ENCODE measurements at regions not wholly inside any gene's neighbourhood (a gene's known extent, or its start where the extent isn't known, plus 50 kb on each side); places are given as distances from the start of the nearest gene placed in this dataset.

GRCh38 chr21:35268261-35268660 lies 219.2 kb upstream of the RUNX1 start:
- Histone ChIP-seq H3K79me2 (ENCODE audit: control insufficient read depth, insufficient read depth, low read length) (no peaks in the 10 kb centered on the region), H3K27me3 (ENCODE audit: control insufficient read depth in 2 of 2, insufficient read depth in 2 of 2, low read length in 2 of 2) (no peaks in the 10 kb centered on the region), H3K4me3 (replicated peaks in 1 of 3; ENCODE audit: insufficient read depth in 1 of 3, low read depth in 1 of 3, low read length in 3 of 3) (no peak overlapping the region), H2AFZ (ENCODE audit: low read depth, low read length) (no peak overlapping the region), H3K9me3 (replicated peaks; ENCODE audit: control insufficient read depth, insufficient read depth, low read length) (no peaks in the 10 kb centered on the region), H3K9me1 (replicated peaks; ENCODE audit: control insufficient read depth, extremely low read depth, insufficient read depth, low read length) (no peaks in the 10 kb centered on the region), H3K4me1 (ENCODE audit: control insufficient read depth, extremely low read depth, insufficient read depth, low read length) (peaks cover 3% of the 10 kb centered on the region), H3K9ac (replicated peaks; ENCODE audit: extremely low read depth, insufficient read depth, low read length) (no peak overlapping the region), H3K36me3 (ENCODE audit: control insufficient read depth in 2 of 2, extremely low read depth in 1 of 2, insufficient read depth in 2 of 2, low read length in 2 of 2) (no peaks in the 10 kb centered on the region), H3K4me2 (ENCODE audit: insufficient read depth, low read length) (no peak overlapping the region), H4K20me1 (replicated peaks; ENCODE audit: control insufficient read depth, extremely low read depth, insufficient read depth, low read length) (no peaks in the 10 kb centered on the region), H3K27ac (ENCODE audit: insufficient read depth, low read depth, low read length) (no peak overlapping the region)
- FAIRE-seq (no peak), DNase-seq (ENCODE audit: low read depth, low spot score) (no peak)
- POLR2A ChIA-PET, result no interaction called here
- dilution Hi-C loops (cut with MboI; ENCODE audit: extremely low pct_ligation_motif_present, low sequenced_read_pairs) (no loop called here), intact Hi-C loops (cut with micrococcal nuclease) (no loop called here)
- TF ChIP-seq POLR2AphosphoS5 (IDR thresholded peaks at IDR 0.05; ENCODE audit: insufficient read depth, low read depth, low read length) (no peak), FOS (IDR thresholded peaks at IDR 0.05; ENCODE audit: borderline replicate concordance, insufficient read depth, low read length) (no peak), CTCF (IDR thresholded peaks at IDR 0.05; ENCODE audit: extremely low read depth in 1 of 2, insufficient read depth in 1 of 2, low read depth in 1 of 2, low read length in 2 of 2) (no peak), MYC (IDR thresholded peaks at IDR 0.05; ENCODE audit: low read depth, low read length) (no peak), POLR2A (IDR thresholded peaks at IDR 0.05; ENCODE audit: low read depth, low read length) (no peak), MAX (IDR thresholded peaks at IDR 0.05; ENCODE audit: insufficient read depth, insufficient read length) (no peak)
- CTCF ChIA-PET, result no interaction called here
- no TSS peak for BruUV-seq (replicated peaks)

- H3K9me3 ChIP-seq (replicated peaks; ENCODE audit: control insufficient read depth, insufficient read depth, low read length), result no peaks in the 10 kb centered on the region
- ChIA-PET POLR2A (no interaction called here), CTCF (no interaction called here)
- no peaks in the 10 kb centered on the region for H3K27me3 ChIP-seq (ENCODE audit: control insufficient read depth in 2 of 2, insufficient read depth in 2 of 2, low read length in 2 of 2)
- no TSS peak for BruUV-seq (replicated peaks)
- TF ChIP-seq MAX (IDR thresholded peaks at IDR 0.05; ENCODE audit: insufficient read depth, insufficient read length) (no peak), MYC (IDR thresholded peaks at IDR 0.05; ENCODE audit: low read depth, low read length) (no peak), POLR2AphosphoS5 (IDR thresholded peaks at IDR 0.05; ENCODE audit: insufficient read depth, low read depth, low read length) (no peak), POLR2A (IDR thresholded peaks at IDR 0.05; ENCODE audit: low read depth, low read length) (no peak), CTCF (IDR thresholded peaks at IDR 0.05; ENCODE audit: extremely low read depth in 1 of 2, insufficient read depth in 1 of 2, low read depth in 1 of 2, low read length in 2 of 2) (no peak), FOS (IDR thresholded peaks at IDR 0.05; ENCODE audit: borderline replicate concordance, insufficient read depth, low read length) (no peak), GATA2 (IDR thresholded peaks at IDR 0.05; ENCODE audit: insufficient read depth, insufficient read length, low read depth, low read length) (no peak), JUN (IDR thresholded peaks at IDR 0.05; ENCODE audit: borderline replicate concordance, insufficient read depth, insufficient read length, low read depth) (no peak), EZH2 (IDR thresholded peaks at IDR 0.05; ENCODE audit: borderline replicate concordance, low read depth, low read length, severe bottlenecking) (no peak)
- no peak overlapping the region for H3K27ac ChIP-seq (ENCODE audit: insufficient read depth, low read depth, low read length)
- H3K9me1 ChIP-seq (replicated peaks; ENCODE audit: control insufficient read depth, extremely low read depth, insufficient read depth, low read length), result no peaks in the 10 kb centered on the region
- no peak overlapping the region for H3K9ac ChIP-seq (replicated peaks; ENCODE audit: extremely low read depth, insufficient read depth, low read length)
- peaks cover 3% of the 10 kb centered on the region for H3K4me1 ChIP-seq (ENCODE audit: control insufficient read depth, extremely low read depth, insufficient read depth, low read length)
- FAIRE-seq (no peak), DNase-seq (ENCODE audit: low read depth, low spot score) (no peak)
- no peaks in the 10 kb centered on the region for H4K20me1 ChIP-seq (replicated peaks; ENCODE audit: control insufficient read depth, extremely low read depth, insufficient read depth, low read length)
- H3K4me2 ChIP-seq (ENCODE audit: insufficient read depth, low read length), result no peak overlapping the region
- dilution Hi-C loops (cut with MboI; ENCODE audit: extremely low pct_ligation_motif_present, low sequenced_read_pairs), result no loop called here
- H3K4me3 ChIP-seq (replicated peaks in 1 of 3; ENCODE audit: insufficient read depth in 1 of 3, low read depth in 1 of 3, low read length in 3 of 3), result no peak overlapping the region
- no peaks in the 10 kb centered on the region for H3K36me3 ChIP-seq (ENCODE audit: control insufficient read depth in 2 of 2, extremely low read depth in 1 of 2, insufficient read depth in 2 of 2, low read length in 2 of 2)
- no peaks in the 10 kb centered on the region for H3K79me2 ChIP-seq (ENCODE audit: control insufficient read depth, insufficient read depth, low read length)
- no peak overlapping the region for H2AFZ ChIP-seq (ENCODE audit: low read depth, low read length)
- intact Hi-C loops (cut with micrococcal nuclease), result no loop called here
These were observed 217.4 kb upstream of the RUNX1 start for GRCh38 chr21:35266546-35266945.

All from endothelial cell of umbilical vein (primary cell).